Panc1 (cell line): ENCODE measurements at regions not wholly inside any gene's neighbourhood (a gene's known extent, or its start where the extent isn't known, plus 50 kb on each side); places are given as distances from the start of the nearest gene placed in this dataset.

Source experiments
- ATAC-seq: fragments of 200-7000 bp; cut with Tn5 transposase; 2 replicates; pipeline ENCODE4 v1.9.1; 2020; ENCODE audit warnings: mild to moderate bottlenecking, moderate library complexity
- BruUV-seq: library from RNA; stranded (reverse); fragments of 400-500 nt; replicated peaks from 2 replicates; lab custom pipeline; 2021; lab: Mats Ljungman, UMichigan
- CTCF ChIA-PET: fragments of 300-600 bp; sonication (Branson Sonifier 250); formaldehyde crosslinking; loops from one replicate; lab custom pipeline; 2022; ENCODE audit warnings: antibody characterized with exemption; lab: Charles Lee
- POLR2A ChIA-PET: fragments of 300-600 bp; sonication (Branson Sonifier 250); formaldehyde crosslinking; loops from one replicate; lab custom pipeline; 2022; ENCODE audit warnings: antibody characterized with exemption; lab: Charles Lee
- DNase-seq: peaks from one replicate; pipeline ENCODE4 v3.0.0-alpha.2; 2010; ENCODE audit warnings: low read depth, low spot score
- H3K27ac ChIP-seq: 2 replicates; pipeline ENCODE4 v1.5.1; 2011; ENCODE audit warnings: mild to moderate bottlenecking, low read length, inconsistent platforms
- H3K27me3 ChIP-seq: fragments of 200-500 bp; sonication (Bioruptor generic); 2 replicates; pipeline ENCODE4 v1.6.0; 2014; ENCODE audit warnings: low read length, inconsistent platforms; ENCODE audit not compliant: control insufficient read depth, insufficient read depth
- H3K36me3 ChIP-seq: fragments of 200-500 bp; sonication (Bioruptor generic); 2 replicates; pipeline ENCODE4 v1.5.1; 2014; ENCODE audit warnings: inconsistent platforms, mild to moderate bottlenecking, low read length, moderate library complexity; ENCODE audit not compliant: control insufficient read depth, insufficient read depth
- H3K4me1 ChIP-seq: 2 replicates; pipeline ENCODE4 v1.5.1; 2011; ENCODE audit warnings: inconsistent platforms, mild to moderate bottlenecking, low read length, moderate library complexity; ENCODE audit not compliant: control insufficient read depth, insufficient read depth
- H3K4me3 ChIP-seq, 2 experiments: 2 replicates each; pipeline ENCODE4 v1.5.1; 2011 to 2012; ENCODE audit warnings: low read depth in 2 of 2, low read length in 2 of 2, mild to moderate bottlenecking in 2 of 2, inconsistent platforms in 1 of 2, moderate library complexity in 1 of 2
- H3K9me3 ChIP-seq: fragments of 200-500 bp; sonication (Bioruptor generic); 2 replicates; pipeline ENCODE4 v1.5.1; 2014; ENCODE audit warnings: low read depth, mild to moderate bottlenecking, inconsistent platforms, low read length, moderate library complexity; ENCODE audit not compliant: control insufficient read depth, insufficient read depth
- POLR2AphosphoS5 ChIP-seq: IDR thresholded peaks from 2 replicates; pipeline ENCODE4 v1.6.1; 2012; ENCODE audit warnings: mild to moderate bottlenecking, low read depth, low read length, moderate library complexity
- SIN3A ChIP-seq: IDR thresholded peaks from 2 replicates; pipeline ENCODE4 v1.6.1; 2012; ENCODE audit warnings: low read depth, mild to moderate bottlenecking, low read length, moderate library complexity, borderline replicate concordance; ENCODE audit not compliant: insufficient read depth
- TCF7L2 ChIP-seq: IDR thresholded peaks from 2 replicates; pipeline ENCODE4 v1.6.1; 2011; ENCODE audit warnings: mild to moderate bottlenecking, low read depth, low read length, inconsistent platforms
- in situ Hi-C: cut with HindIII; loops from 2 replicates; pipeline ENCODE4 v1.10.0; 2016; ENCODE audit warnings: low sequenced_read_pairs, low pct_unique_long_range_greater_than_20kb
- intact Hi-C: fragments of 100-400 bp; cut with micrococcal nuclease; formaldehyde crosslinking; loops from one replicate; pipeline ENCODE4 v1.10.0; 2022; ENCODE audit not compliant: unreplicated experiment
- TF ChIP-seq, protein P1 (sequence below), 2 experiments: IDR thresholded peaks; 2 replicates each; pipeline ENCODE4 v1.6.1; 2011 to 2012; ENCODE audit warnings: low read depth in 2 of 2, control low read depth in 1 of 2, low read length in 1 of 2, mild to moderate bottlenecking in 1 of 2, moderate library complexity in 1 of 2; ENCODE audit not compliant: insufficient read depth in 1 of 2
- TF ChIP-seq, protein P2 (sequence below): fragments of 450-650 bp; IDR thresholded peaks from 2 replicates; pipeline ENCODE4 v1.5.1; 2017; ENCODE audit warnings: mild to moderate bottlenecking

DNA sequence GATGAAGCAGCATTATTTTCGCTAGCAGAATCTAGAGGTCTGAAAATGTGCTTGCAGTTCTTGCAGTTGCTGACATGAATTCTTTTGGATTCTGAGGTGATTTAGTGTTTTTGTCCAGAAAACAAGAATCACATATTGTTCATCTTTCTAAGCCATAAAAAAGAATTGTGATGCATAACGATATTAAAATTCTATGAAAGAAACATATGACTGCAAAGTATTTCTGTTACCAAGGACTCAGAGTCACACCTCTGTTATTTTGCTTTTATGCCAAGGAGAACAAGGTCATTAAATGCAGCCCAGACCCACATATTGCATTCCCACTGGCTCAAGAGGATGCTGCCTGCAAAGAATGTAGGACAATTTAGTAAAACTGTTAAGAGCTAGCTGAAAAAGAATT, 299.8 kb upstream of the GPR149 start:
- H3K27ac ChIP-seq: no peak overlapping the region
- CTCF ChIA-PET: no interaction called here
- ATAC-seq (no peak), DNase-seq (no peak)
- intact Hi-C loops: no loop called here
- in situ Hi-C loops: no loop called here
- no peaks in the 10 kb centered on the region for H3K4me1 ChIP-seq
- no peaks in the 10 kb centered on the region for H3K9me3 ChIP-seq
- TF ChIP-seq, protein P1, sequence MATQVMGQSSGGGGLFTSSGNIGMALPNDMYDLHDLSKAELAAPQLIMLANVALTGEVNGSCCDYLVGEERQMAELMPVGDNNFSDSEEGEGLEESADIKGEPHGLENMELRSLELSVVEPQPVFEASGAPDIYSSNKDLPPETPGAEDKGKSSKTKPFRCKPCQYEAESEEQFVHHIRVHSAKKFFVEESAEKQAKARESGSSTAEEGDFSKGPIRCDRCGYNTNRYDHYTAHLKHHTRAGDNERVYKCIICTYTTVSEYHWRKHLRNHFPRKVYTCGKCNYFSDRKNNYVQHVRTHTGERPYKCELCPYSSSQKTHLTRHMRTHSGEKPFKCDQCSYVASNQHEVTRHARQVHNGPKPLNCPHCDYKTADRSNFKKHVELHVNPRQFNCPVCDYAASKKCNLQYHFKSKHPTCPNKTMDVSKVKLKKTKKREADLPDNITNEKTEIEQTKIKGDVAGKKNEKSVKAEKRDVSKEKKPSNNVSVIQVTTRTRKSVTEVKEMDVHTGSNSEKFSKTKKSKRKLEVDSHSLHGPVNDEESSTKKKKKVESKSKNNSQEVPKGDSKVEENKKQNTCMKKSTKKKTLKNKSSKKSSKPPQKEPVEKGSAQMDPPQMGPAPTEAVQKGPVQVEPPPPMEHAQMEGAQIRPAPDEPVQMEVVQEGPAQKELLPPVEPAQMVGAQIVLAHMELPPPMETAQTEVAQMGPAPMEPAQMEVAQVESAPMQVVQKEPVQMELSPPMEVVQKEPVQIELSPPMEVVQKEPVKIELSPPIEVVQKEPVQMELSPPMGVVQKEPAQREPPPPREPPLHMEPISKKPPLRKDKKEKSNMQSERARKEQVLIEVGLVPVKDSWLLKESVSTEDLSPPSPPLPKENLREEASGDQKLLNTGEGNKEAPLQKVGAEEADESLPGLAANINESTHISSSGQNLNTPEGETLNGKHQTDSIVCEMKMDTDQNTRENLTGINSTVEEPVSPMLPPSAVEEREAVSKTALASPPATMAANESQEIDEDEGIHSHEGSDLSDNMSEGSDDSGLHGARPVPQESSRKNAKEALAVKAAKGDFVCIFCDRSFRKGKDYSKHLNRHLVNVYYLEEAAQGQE (IDR thresholded peaks at IDR 0.05; ENCODE audit: insufficient read depth in 1 of 2, low read depth in 2 of 2, low read length in 1 of 2): no peak
- TF ChIP-seq, protein P2, sequence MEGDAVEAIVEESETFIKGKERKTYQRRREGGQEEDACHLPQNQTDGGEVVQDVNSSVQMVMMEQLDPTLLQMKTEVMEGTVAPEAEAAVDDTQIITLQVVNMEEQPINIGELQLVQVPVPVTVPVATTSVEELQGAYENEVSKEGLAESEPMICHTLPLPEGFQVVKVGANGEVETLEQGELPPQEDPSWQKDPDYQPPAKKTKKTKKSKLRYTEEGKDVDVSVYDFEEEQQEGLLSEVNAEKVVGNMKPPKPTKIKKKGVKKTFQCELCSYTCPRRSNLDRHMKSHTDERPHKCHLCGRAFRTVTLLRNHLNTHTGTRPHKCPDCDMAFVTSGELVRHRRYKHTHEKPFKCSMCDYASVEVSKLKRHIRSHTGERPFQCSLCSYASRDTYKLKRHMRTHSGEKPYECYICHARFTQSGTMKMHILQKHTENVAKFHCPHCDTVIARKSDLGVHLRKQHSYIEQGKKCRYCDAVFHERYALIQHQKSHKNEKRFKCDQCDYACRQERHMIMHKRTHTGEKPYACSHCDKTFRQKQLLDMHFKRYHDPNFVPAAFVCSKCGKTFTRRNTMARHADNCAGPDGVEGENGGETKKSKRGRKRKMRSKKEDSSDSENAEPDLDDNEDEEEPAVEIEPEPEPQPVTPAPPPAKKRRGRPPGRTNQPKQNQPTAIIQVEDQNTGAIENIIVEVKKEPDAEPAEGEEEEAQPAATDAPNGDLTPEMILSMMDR: no peak
- no TSS peak for BruUV-seq
- POLR2A ChIA-PET: no interaction called here
- no peaks in the 10 kb centered on the region for H3K36me3 ChIP-seq
- no peaks in the 10 kb centered on the region for H3K27me3 ChIP-seq
- no peak overlapping the region for H3K4me3 ChIP-seq

DNA sequence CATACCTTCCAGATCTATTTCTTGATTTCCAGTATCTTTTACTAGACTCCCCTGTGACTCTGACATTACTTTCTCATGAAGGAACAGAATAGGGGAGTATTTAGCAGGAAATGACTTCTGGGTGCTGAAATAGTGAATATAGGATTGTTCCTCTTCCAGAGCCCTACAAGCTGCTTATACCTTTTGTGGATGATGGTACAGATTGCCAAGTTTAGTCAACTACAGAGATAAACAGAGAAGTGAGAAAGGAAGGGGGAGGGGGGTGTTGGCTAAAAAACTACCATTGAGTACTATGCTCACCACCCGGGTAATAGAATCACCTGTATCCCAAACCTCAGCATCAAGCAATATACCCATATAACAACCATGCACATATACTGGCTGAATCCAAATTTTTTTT, 298.3 kb upstream of the GPR149 start:
- H3K9me3 ChIP-seq: no peaks in the 10 kb centered on the region
- POLR2A ChIA-PET: no interaction called here
- H3K27me3 ChIP-seq: no peaks in the 10 kb centered on the region
- no peak overlapping the region for H3K27ac ChIP-seq
- H3K4me1 ChIP-seq: no peaks in the 10 kb centered on the region
- in situ Hi-C loops (no loop called here), intact Hi-C loops (no loop called here)
- H3K4me3 ChIP-seq: no peak overlapping the region
- BruUV-seq: no TSS peak
- no peak for TF ChIP-seq SIN3A
- TF ChIP-seq, protein P2: no peak
- TF ChIP-seq POLR2AphosphoS5: no peak
- TF ChIP-seq, protein P1 (IDR thresholded peaks at IDR 0.05; ENCODE audit: insufficient read depth in 1 of 2, low read depth in 2 of 2, low read length in 1 of 2): no peak
- no peak for TF ChIP-seq TCF7L2
- CTCF ChIA-PET: no interaction called here
- DNase-seq (no peak), ATAC-seq (no peak)
- H3K36me3 ChIP-seq: no peaks in the 10 kb centered on the region
